ENCODE measurements at regions not wholly inside any gene's neighbourhood (a gene's known extent, or its start where the extent isn't known, plus 50 kb on each side); places are given as distances from the start of the nearest gene placed in this dataset.

- no peaks in the 10 kb centered on the region for H3K9me3 ChIP-seq
- intact Hi-C loops (cut with DNase I; ENCODE audit: low total_unique reads) = no loop called here
- H3K27me3 ChIP-seq (replicated peaks in 1 of 7) = peaks cover 0 to 12% (median 0%) of the 10 kb centered on the region in 7 donors
- H3K4me1 ChIP-seq = peaks cover 0 to 8% (median 4%) of the 10 kb centered on the region in 6 donors
- H3K4me3 ChIP-seq = no peak overlapping the region
- TF ChIP-seq CTCF (IDR thresholded peaks at IDR 0.05 in 8 of 11, conservative IDR thresholded peaks at IDR 0.05 in 3 of 11) (no peak), POLR2AphosphoS5 (IDR thresholded peaks at IDR 0.05) (no peak), POLR2A (IDR thresholded peaks at IDR 0.05) (no peak)
- WGBS, 5 donors = 80 to 88% (median 83%) methylated on average over 2 of the region's 2 CpGs
- no peaks in the 10 kb centered on the region for H3K36me3 ChIP-seq
- H3K27ac ChIP-seq = no peak overlapping the region
- DNase-seq = no peak
Observed at GRCh38 chr10:4775808-4776207, 50.2 kb upstream of the AKR1E2 start.

DNA sequence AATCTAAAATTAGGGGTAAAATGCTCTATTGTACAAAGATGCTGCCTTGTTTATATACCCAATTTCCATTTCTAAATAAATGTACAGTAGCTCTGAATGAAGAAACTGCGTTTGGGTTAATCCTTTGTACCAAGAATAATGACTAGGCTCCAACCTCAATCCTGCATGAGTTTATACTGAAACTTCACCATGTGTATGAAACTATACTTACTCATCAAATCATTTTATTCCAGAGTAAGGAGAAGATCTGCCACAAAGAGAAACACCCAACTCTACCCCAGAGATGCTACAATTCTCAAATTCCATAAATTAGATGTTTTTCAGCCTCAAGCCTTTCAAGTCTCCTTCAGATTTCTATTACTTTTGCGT is 53.8 kb upstream of the AKR1E2 start:
- no peak overlapping the region for H3K4me3 ChIP-seq
- H3K27ac ChIP-seq = no peak overlapping the region
- intact Hi-C loops (cut with DNase I; ENCODE audit: low total_unique reads) = no loop called here
- peaks cover 0 to 12% (median 4%) of the 10 kb centered on the region in 6 donors for H3K4me1 ChIP-seq
- TF ChIP-seq POLR2AphosphoS5 (IDR thresholded peaks at IDR 0.05) = no peak
- no peak for TF ChIP-seq POLR2A (IDR thresholded peaks at IDR 0.05)
- TF ChIP-seq CTCF (IDR thresholded peaks at IDR 0.05 in 8 of 11, conservative IDR thresholded peaks at IDR 0.05 in 3 of 11) = no peak
- 86 to 93% (median 93%) methylated on average over 2 of the region's 2 CpGs for WGBS, 5 donors
- no peaks in the 10 kb centered on the region for H3K9me3 ChIP-seq
- no peak for DNase-seq
- H3K27me3 ChIP-seq (replicated peaks in 1 of 7) = peaks cover 0 to 4% (median 0%) of the 10 kb centered on the region in 7 donors
- H3K36me3 ChIP-seq = no peaks in the 10 kb centered on the region

DNA sequence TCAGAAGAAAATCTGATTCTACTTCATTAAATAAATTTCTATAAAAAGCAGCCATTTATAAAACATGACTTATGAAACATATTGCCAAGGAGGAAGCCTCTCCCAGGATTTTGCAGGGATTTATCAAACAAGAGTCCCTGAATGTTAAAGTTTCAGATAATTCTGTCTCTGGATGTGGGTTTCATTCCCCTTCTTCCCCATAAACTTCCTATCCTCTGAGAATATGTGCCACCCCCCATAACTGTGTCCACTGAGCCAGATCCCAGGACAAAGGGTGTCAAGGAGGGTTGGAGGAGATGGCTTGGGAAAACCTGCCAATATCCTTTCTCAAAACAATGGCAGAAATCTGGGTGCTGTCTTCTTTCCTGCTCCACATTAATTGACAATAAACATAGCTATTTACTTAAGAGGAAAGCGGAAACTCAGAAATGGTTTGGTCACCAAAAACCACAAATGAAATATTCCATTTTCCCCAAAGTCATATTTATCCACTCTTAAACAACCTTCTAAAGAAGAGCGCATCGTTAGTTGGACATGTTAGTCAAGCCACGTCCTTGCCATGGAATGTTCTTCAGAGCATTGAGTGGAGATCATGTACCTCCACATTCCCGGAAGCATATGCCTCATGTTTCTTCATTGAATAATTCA is 54.3 kb upstream of the AKR1E2 start:
- Histone ChIP-seq H3K9me3 (no peaks in the 10 kb centered on the region), H3K27ac (no peak overlapping the region), H3K27me3 (replicated peaks in 1 of 7) (no peaks in the 10 kb centered on the region), H3K4me1 (peaks cover 0 to 12% (median 4%) of the 10 kb centered on the region in 6 donors), H3K4me3 (no peak overlapping the region), H3K36me3 (no peaks in the 10 kb centered on the region)
- 83 to 95% (median 86%) methylated on average over 5 of the region's 5 CpGs for WGBS, 5 donors
- intact Hi-C loops (cut with DNase I; ENCODE audit: low total_unique reads) = no loop called here
- no peak for DNase-seq
- TF ChIP-seq POLR2AphosphoS5 (IDR thresholded peaks at IDR 0.05) = no peak
- TF ChIP-seq CTCF (IDR thresholded peaks at IDR 0.05 in 8 of 11, conservative IDR thresholded peaks at IDR 0.05 in 3 of 11) = no peak
- TF ChIP-seq POLR2A (IDR thresholded peaks at IDR 0.05) = no peak

- DNase-seq = no peak
- no peaks in the 10 kb centered on the region for H3K9me3 ChIP-seq
- no peaks in the 10 kb centered on the region for H3K27me3 ChIP-seq (replicated peaks in 1 of 7)
- H3K27ac ChIP-seq = no peak overlapping the region
- intact Hi-C loops (cut with DNase I; ENCODE audit: low total_unique reads) = no loop called here
- H3K4me3 ChIP-seq = no peak overlapping the region
- 16 to 23% (median 19%) methylated on average over 3 of the region's 3 CpGs for WGBS, 5 donors
- H3K4me1 ChIP-seq = peaks cover 0 to 12% (median 4%) of the 10 kb centered on the region in 6 donors
- H3K36me3 ChIP-seq = no peaks in the 10 kb centered on the region
- TF ChIP-seq CTCF (IDR thresholded peaks at IDR 0.05 in 8 of 11, conservative IDR thresholded peaks at IDR 0.05 in 3 of 11) = peak in 1 of 11 experiments; percentile 15
- TF ChIP-seq POLR2AphosphoS5 (IDR thresholded peaks at IDR 0.05) = no peak
Observed at GRCh38 chr10:4770801-4771553, 55.0 kb upstream of the AKR1E2 start.
